ENCODE measurements at regions not wholly inside any gene's neighbourhood (a gene's known extent, or its start where the extent isn't known, plus 50 kb on each side); places are given as distances from the start of the nearest gene placed in this dataset.

DNA sequence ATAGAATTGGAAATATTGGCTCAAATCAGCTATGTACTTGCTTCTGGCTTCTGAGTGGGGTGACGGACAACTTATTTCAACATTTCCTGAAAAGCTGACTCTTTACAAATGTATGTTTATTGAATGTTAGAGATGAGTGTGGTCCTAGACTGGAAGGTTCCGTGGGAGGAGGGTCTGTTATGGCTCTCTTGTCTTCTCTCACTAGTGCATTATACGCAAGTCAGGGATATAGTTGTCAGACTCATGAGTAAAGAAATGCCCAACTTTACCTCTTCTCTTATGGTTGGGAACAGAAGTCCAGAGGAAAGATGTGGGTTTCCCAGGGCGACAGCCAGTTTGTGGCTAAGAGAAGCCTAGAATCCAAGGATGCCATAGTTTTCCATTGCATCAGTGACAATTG lies 839.3 kb upstream of the WWC1 start:
- TF ChIP-seq, protein P1, sequence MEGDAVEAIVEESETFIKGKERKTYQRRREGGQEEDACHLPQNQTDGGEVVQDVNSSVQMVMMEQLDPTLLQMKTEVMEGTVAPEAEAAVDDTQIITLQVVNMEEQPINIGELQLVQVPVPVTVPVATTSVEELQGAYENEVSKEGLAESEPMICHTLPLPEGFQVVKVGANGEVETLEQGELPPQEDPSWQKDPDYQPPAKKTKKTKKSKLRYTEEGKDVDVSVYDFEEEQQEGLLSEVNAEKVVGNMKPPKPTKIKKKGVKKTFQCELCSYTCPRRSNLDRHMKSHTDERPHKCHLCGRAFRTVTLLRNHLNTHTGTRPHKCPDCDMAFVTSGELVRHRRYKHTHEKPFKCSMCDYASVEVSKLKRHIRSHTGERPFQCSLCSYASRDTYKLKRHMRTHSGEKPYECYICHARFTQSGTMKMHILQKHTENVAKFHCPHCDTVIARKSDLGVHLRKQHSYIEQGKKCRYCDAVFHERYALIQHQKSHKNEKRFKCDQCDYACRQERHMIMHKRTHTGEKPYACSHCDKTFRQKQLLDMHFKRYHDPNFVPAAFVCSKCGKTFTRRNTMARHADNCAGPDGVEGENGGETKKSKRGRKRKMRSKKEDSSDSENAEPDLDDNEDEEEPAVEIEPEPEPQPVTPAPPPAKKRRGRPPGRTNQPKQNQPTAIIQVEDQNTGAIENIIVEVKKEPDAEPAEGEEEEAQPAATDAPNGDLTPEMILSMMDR (optimal IDR thresholded peaks at IDR 0.05 in 1 of 3, IDR thresholded peaks at IDR 0.05 in 1 of 3, conservative IDR thresholded peaks at IDR 0.05 in 1 of 3; ENCODE audit: extremely low read depth in 1 of 3, insufficient read depth in 2 of 3, low read length in 3 of 3) = no peak
- no peak for TF ChIP-seq EZH2 (IDR thresholded peaks at IDR 0.05; ENCODE audit: low read length)

Data from keratinocyte (primary cell).